GM12878 (cell line): ENCODE measurements at regions not wholly inside any gene's neighbourhood (a gene's known extent, or its start where the extent isn't known, plus 50 kb on each side); places are given as distances from the start of the nearest gene placed in this dataset.

ENCODE experiments used
- ATAC-seq: fragments of 200-7000 bp; cut with Tn5 transposase; 3 replicates; pipeline ENCODE4 v1.9.1; 2020; ENCODE audit warnings: mild to moderate bottlenecking, moderate library complexity
- BruUV-seq: library from RNA; stranded (reverse); fragments of 400-500 nt; replicated peaks from 2 replicates; lab custom pipeline; 2021; lab: Mats Ljungman, UMichigan
- CTCF ChIA-PET: fragments of 300-600 bp; sonication (Branson Sonifier 250); formaldehyde crosslinking; extraction: SDS; loops from one replicate; lab custom pipeline; 2021; ENCODE audit warnings: inconsistent platforms; lab: Yijun Ruan, JAX
- POLR2A ChIA-PET: fragments of 350-600 bp; formaldehyde crosslinking; extraction: SDS; loops from one replicate; lab custom pipeline; 2021; ENCODE audit warnings: inconsistent platforms; lab: Charles Lee
- RAD21 ChIA-PET: fragments of 300-600 bp; sonication (Branson Sonifier 250); formaldehyde crosslinking; loops from one replicate; lab custom pipeline; 2023; ENCODE audit warnings: antibody characterized with exemption; ENCODE audit not compliant: unreplicated experiment; lab: Charles Lee
- SMC1A ChIA-PET: fragments of 300-600 bp; sonication (Branson Sonifier 250); formaldehyde crosslinking; loops from one replicate; lab custom pipeline; 2023; ENCODE audit not compliant: unreplicated experiment, uncharacterized antibody; lab: Charles Lee
- DNase-seq: peaks from one replicate; pipeline ENCODE4 v3.0.0-alpha.2; 2011; ENCODE audit warnings: low read depth, low spot score
- FAIRE-seq: peaks from 3 replicates; lab custom pipeline; 2011; peaks lifted over from hg19 to GRCh38; lab: Jason Lieb, UNC
- H2AFZ ChIP-seq: 2 replicates; pipeline ENCODE4 v1.6.0; 2011; ENCODE audit warnings: low read depth, low read length, control low read depth; ENCODE audit not compliant: control insufficient read depth
- H3K27ac ChIP-seq: 2 replicates; pipeline ENCODE4 v1.5.1; 2011; ENCODE audit warnings: control low read depth; ENCODE audit not compliant: control insufficient read depth, insufficient read depth
- H3K27me3 ChIP-seq, 2 experiments: replicated peaks in 1 of 2; 2 replicates each; pipeline versions ENCODE4 v1.6.0 to v1.6.1; 2011; ENCODE audit warnings: low read length in 1 of 2; ENCODE audit not compliant: control insufficient read depth in 2 of 2, insufficient read depth in 2 of 2
- H3K36me3 ChIP-seq, 2 experiments: 2 replicates each; pipeline ENCODE4 v1.5.1; 2011; ENCODE audit warnings: low read length in 1 of 2; ENCODE audit not compliant: control insufficient read depth in 2 of 2, insufficient read depth in 2 of 2
- H3K4me1 ChIP-seq: 2 replicates; pipeline ENCODE4 v1.6.1; 2011; ENCODE audit warnings: mild to moderate bottlenecking, low read length, moderate library complexity, mixed read lengths; ENCODE audit not compliant: control insufficient read depth, insufficient read depth
- H3K4me2 ChIP-seq: 2 replicates; pipeline ENCODE4 v1.6.0; 2011; ENCODE audit warnings: control low read depth; ENCODE audit not compliant: control insufficient read depth, insufficient read depth
- H3K4me3 ChIP-seq: fragments of 200-600 bp; sonication (generic); 2 replicates; pipeline ENCODE4 v1.5.1; 2016
- H3K79me2 ChIP-seq: 2 replicates; pipeline ENCODE4 v1.6.0; 2011; ENCODE audit warnings: low read length; ENCODE audit not compliant: control insufficient read depth, insufficient read depth
- H3K9ac ChIP-seq: 2 replicates; pipeline ENCODE4 v1.8.0; 2011; ENCODE audit warnings: low read length, control low read depth, mixed read lengths; ENCODE audit not compliant: control insufficient read depth, insufficient read depth
- H3K9me3 ChIP-seq: replicated peaks from 3 replicates; pipeline ENCODE4 v1.5.1; 2011; ENCODE audit warnings: mild to moderate bottlenecking, low read length; ENCODE audit not compliant: control insufficient read depth, insufficient read depth
- H4K20me1 ChIP-seq: 2 replicates; pipeline ENCODE4 v1.6.0; 2011; ENCODE audit not compliant: control insufficient read depth, insufficient read depth
- MYB ChIP-seq: fragments of 150-350 bp; IDR thresholded peaks from 2 replicates; pipeline ENCODE4 v1.6.1; 2014; ENCODE audit warnings: mild to moderate bottlenecking, low read depth, low read length, borderline replicate concordance
- NFYB ChIP-seq: IDR thresholded peaks from 2 replicates; pipeline ENCODE4 v1.6.1; 2011; ENCODE audit warnings: low read depth, mild to moderate bottlenecking, low read length, improper control_type of control experiment, moderate library complexity; ENCODE audit not compliant: insufficient read depth
- WGBS: methylation state at CpG from one replicate; pipeline ENCODE4 v1.1.6; 2016; ENCODE audit warnings: low lambda C conversion rate; ENCODE audit not compliant: insufficient replicate concordance, insufficient coverage; ENCODE audit errors: missing lambda C conversion rate; 5-methylcytosine and 5-hydroxymethylcytosine counted together
- in situ Hi-C: fragments of 300-500 bp; cut with MboI; formaldehyde crosslinking; loops from 9 replicates; pipeline ENCODE4 v1.14.3; 2018; ENCODE audit warnings: mixed read lengths
- intact Hi-C: fragments of 100-400 bp; cut with micrococcal nuclease; formaldehyde crosslinking; loops from one replicate; pipeline ENCODE4 v1.14.2; 2022; ENCODE audit not compliant: unreplicated experiment
- TF ChIP-seq, protein P1 (sequence below): fragments of 450-650 bp; IDR thresholded peaks from 2 replicates; pipeline ENCODE4 v1.6.1; 2016; ENCODE audit warnings: mild to moderate bottlenecking

DNA sequence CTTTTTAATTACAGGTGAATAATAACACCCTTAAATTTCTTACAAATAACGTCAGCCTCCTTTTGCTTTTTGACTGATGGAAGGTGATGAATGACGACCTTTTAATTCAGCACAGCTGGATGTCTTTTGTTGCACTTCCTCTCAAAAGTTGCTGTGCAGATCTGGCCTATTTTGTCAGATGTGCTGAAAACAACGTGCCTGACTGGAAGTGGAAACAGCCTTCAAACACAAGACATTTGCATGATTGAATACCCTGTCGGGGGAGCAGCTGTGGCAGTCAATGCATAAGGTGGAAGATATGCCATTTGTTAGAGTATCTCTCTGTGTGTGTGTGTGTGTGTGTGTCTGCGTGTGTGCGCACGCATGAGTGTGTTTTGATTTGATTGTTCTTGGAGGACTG is 579.7 kb downstream of the SPRY1 start:
- no peak overlapping the region for H3K4me2 ChIP-seq
- no peak for FAIRE-seq
- H3K36me3 ChIP-seq: no peaks in the 10 kb centered on the region
- TF ChIP-seq, protein P1, sequence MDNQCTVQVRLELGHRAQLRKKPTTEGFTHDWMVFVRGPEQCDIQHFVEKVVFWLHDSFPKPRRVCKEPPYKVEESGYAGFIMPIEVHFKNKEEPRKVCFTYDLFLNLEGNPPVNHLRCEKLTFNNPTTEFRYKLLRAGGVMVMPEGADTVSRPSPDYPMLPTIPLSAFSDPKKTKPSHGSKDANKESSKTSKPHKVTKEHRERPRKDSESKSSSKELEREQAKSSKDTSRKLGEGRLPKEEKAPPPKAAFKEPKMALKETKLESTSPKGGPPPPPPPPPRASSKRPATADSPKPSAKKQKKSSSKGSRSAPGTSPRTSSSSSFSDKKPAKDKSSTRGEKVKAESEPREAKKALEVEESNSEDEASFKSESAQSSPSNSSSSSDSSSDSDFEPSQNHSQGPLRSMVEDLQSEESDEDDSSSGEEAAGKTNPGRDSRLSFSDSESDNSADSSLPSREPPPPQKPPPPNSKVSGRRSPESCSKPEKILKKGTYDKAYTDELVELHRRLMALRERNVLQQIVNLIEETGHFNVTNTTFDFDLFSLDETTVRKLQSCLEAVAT: no peak
- no peak for TF ChIP-seq MYB
- no peak for DNase-seq
- no peaks in the 10 kb centered on the region for H3K9me3 ChIP-seq
- intact Hi-C loops (no loop called here), in situ Hi-C loops (no loop called here)
- ChIA-PET POLR2A (no interaction called here), CTCF (no interaction called here), RAD21 (no interaction called here), SMC1A (no interaction called here)
- H3K4me3 ChIP-seq: no peak overlapping the region
- ATAC-seq: no peak
- WGBS: 16% methylated on average over 7 of the region's 7 CpGs
- H2AFZ ChIP-seq: no peak overlapping the region
- H3K9ac ChIP-seq: no peak overlapping the region
- H3K79me2 ChIP-seq: no peaks in the 10 kb centered on the region
- no peaks in the 10 kb centered on the region for H3K27me3 ChIP-seq
- no peaks in the 10 kb centered on the region for H3K4me1 ChIP-seq
- no peaks in the 10 kb centered on the region for H4K20me1 ChIP-seq
- no peak overlapping the region for H3K27ac ChIP-seq
- no TSS peak for BruUV-seq

DNA sequence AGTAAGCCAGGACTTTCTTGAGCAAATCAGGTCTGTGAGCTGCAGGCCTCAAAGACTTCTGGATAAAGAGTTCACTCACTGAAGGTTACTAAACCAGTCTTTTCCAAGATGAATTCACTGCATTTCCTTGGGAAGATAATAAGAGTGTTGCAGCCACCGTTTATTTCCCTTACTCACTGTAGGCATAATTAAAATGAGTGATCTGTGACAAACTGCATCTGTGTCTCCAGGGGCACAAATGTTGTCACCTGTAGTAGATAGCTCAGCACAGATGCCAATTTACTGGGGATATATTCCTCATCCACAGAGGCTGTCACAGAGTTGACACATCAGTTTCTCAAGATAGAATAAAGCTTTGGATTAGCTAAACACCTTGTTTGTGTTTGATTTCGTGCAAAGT is 580.2 kb downstream of the SPRY1 start:
- ChIA-PET CTCF (no interaction called here), POLR2A (no interaction called here), RAD21 (no interaction called here), SMC1A (interaction anchor here (0.7 kb wide), 1 partner anchor 10 kb away, joined by 3 read pairs; no protein-coding TSS in a partner anchor)
- DNase-seq (no peak), ATAC-seq (no peak), FAIRE-seq (no peak)
- no peak overlapping the region for H3K27ac ChIP-seq
- H4K20me1 ChIP-seq: no peaks in the 10 kb centered on the region
- intact Hi-C loops: no loop called here
- no peaks in the 10 kb centered on the region for H3K27me3 ChIP-seq
- no peak overlapping the region for H3K4me3 ChIP-seq
- WGBS: 0% methylated on average over 2 of the region's 2 CpGs
- no peak overlapping the region for H3K9ac ChIP-seq
- H3K4me2 ChIP-seq: no peak overlapping the region
- H3K36me3 ChIP-seq: no peaks in the 10 kb centered on the region
- in situ Hi-C loops: no loop called here
- no TSS peak for BruUV-seq
- H3K4me1 ChIP-seq: no peaks in the 10 kb centered on the region
- no peak overlapping the region for H2AFZ ChIP-seq
- no peaks in the 10 kb centered on the region for H3K79me2 ChIP-seq
- TF ChIP-seq NFYB: no peak
- no peaks in the 10 kb centered on the region for H3K9me3 ChIP-seq
